H9 (cell line): ENCODE measurements at regions not wholly inside any gene's neighbourhood (a gene's known extent, or its start where the extent isn't known, plus 50 kb on each side); places are given as distances from the start of the nearest gene placed in this dataset.

Source experiments
- DNase-seq: peaks from one replicate; pipeline ENCODE4 v3.0.0-alpha.2; 2017
- H2AFZ ChIP-seq: one replicate; pipeline ENCODE4 v1.6.1; 2013; ENCODE audit warnings: mild to moderate bottlenecking, low read length, control low read depth, moderate library complexity
- H2AK5ac ChIP-seq: 2 replicates; pipeline ENCODE4 v1.6.1; 2013; ENCODE audit warnings: low read length, control low read depth, mixed read lengths; ENCODE audit not compliant: insufficient read length
- H2BK120ac ChIP-seq: one replicate; pipeline ENCODE4 v1.6.1; 2013; ENCODE audit warnings: low read depth, mild to moderate bottlenecking, low read length, control low read depth, inconsistent platforms; ENCODE audit not compliant: poor library complexity, severe bottlenecking
- H2BK12ac ChIP-seq: 2 replicates; pipeline ENCODE4 v1.6.1; 2013; ENCODE audit warnings: low read length, control low read depth, mixed read lengths, low read depth; ENCODE audit not compliant: insufficient read length
- H2BK15ac ChIP-seq: 2 replicates; pipeline ENCODE4 v1.6.1; 2013; ENCODE audit warnings: low read depth, low read length, control low read depth
- H2BK20ac ChIP-seq: one replicate; pipeline ENCODE4 v1.6.1; 2013; ENCODE audit warnings: low read depth, mild to moderate bottlenecking, low read length, control low read depth, inconsistent platforms; ENCODE audit not compliant: poor library complexity, severe bottlenecking
- H2BK5ac ChIP-seq: 2 replicates; pipeline ENCODE4 v1.6.1; 2013; ENCODE audit warnings: low read length, control low read depth, mixed read lengths; ENCODE audit not compliant: insufficient read length
- H3K14ac ChIP-seq: 2 replicates; pipeline ENCODE4 v1.6.1; 2013; ENCODE audit warnings: low read length, control low read depth; ENCODE audit not compliant: insufficient read depth
- H3K18ac ChIP-seq: 2 replicates; pipeline ENCODE4 v1.6.1; 2013; ENCODE audit warnings: low read depth, mild to moderate bottlenecking, mixed read lengths, low read length, control low read depth; ENCODE audit not compliant: insufficient read length
- H3K23ac ChIP-seq: 2 replicates; pipeline ENCODE4 v1.6.1; 2013; ENCODE audit warnings: low read length, control low read depth, mixed read lengths, low read depth; ENCODE audit not compliant: insufficient read length
- H3K23me2 ChIP-seq: 2 replicates; pipeline ENCODE4 v1.6.1; 2013; ENCODE audit warnings: low read depth, mild to moderate bottlenecking, mixed read lengths, low read length, control low read depth; ENCODE audit not compliant: insufficient read length, poor library complexity, severe bottlenecking
- H3K27ac ChIP-seq: 2 replicates; pipeline ENCODE4 v1.5.1; 2013; ENCODE audit warnings: low read length, control low read depth, mixed read lengths, low read depth; ENCODE audit not compliant: insufficient read length
- H3K27me3 ChIP-seq: 2 replicates; pipeline ENCODE4 v1.6.1; 2013; ENCODE audit warnings: low read length, control low read depth, inconsistent platforms; ENCODE audit not compliant: insufficient read depth
- H3K4ac ChIP-seq: 2 replicates; pipeline ENCODE4 v1.6.1; 2013; ENCODE audit warnings: low read depth, mild to moderate bottlenecking, control low read depth, inconsistent platforms, low read length, moderate library complexity
- H3K4me1 ChIP-seq: 2 replicates; pipeline ENCODE4 v1.6.1; 2013; ENCODE audit warnings: low read length, control low read depth, inconsistent platforms; ENCODE audit not compliant: insufficient read depth
- H3K4me2 ChIP-seq: 2 replicates; pipeline ENCODE4 v1.6.1; 2013; ENCODE audit warnings: low read length, control low read depth, mixed read lengths; ENCODE audit not compliant: insufficient read length, insufficient read depth
- H3K56ac ChIP-seq: 2 replicates; pipeline ENCODE4 v1.6.1; 2013; ENCODE audit warnings: low read depth, mild to moderate bottlenecking, mixed read lengths, low read length, control low read depth; ENCODE audit not compliant: insufficient read length
- H3K79me1 ChIP-seq: 2 replicates; pipeline ENCODE4 v1.6.1; 2013; ENCODE audit warnings: low read depth, mild to moderate bottlenecking, moderate library complexity, low read length, control low read depth, inconsistent platforms; ENCODE audit not compliant: insufficient read depth, poor library complexity, severe bottlenecking
- H3K79me2 ChIP-seq: 2 replicates; pipeline ENCODE4 v1.6.1; 2013; ENCODE audit warnings: low read length, control low read depth, inconsistent platforms; ENCODE audit not compliant: insufficient read depth
- H3K9ac ChIP-seq: 2 replicates; pipeline ENCODE4 v1.6.1; 2013; ENCODE audit warnings: low read length, control low read depth, mixed read lengths; ENCODE audit not compliant: insufficient read length; ENCODE audit errors: extremely low read depth
- H3K9me3 ChIP-seq: one replicate; pipeline ENCODE4 v1.6.1; 2013; ENCODE audit warnings: low read depth, low read length, inconsistent platforms; ENCODE audit not compliant: control insufficient read depth
- H3T11ph ChIP-seq: one replicate; pipeline ENCODE4 v1.6.1; 2013; ENCODE audit warnings: mild to moderate bottlenecking, low read length, control low read depth, inconsistent platforms
- H4K20me1 ChIP-seq: one replicate; pipeline ENCODE4 v1.6.1; 2013; ENCODE audit not compliant: control insufficient read depth, insufficient read length, insufficient read depth
- H4K5ac ChIP-seq: 2 replicates; pipeline ENCODE4 v1.6.1; 2013; ENCODE audit warnings: low read depth, mild to moderate bottlenecking, mixed read lengths, low read length, control low read depth; ENCODE audit not compliant: insufficient read length
- H4K8ac ChIP-seq: replicated peaks from 2 replicates; pipeline ENCODE4 v1.6.1; 2013; ENCODE audit warnings: low read length, control low read depth, mixed read lengths, low read depth; ENCODE audit not compliant: insufficient read length
- H4K91ac ChIP-seq: 2 replicates; pipeline ENCODE4 v1.6.1; 2013; ENCODE audit warnings: low read depth, mild to moderate bottlenecking, moderate library complexity, mixed read lengths, low read length, control low read depth; ENCODE audit not compliant: insufficient read length
- H3K27ac Mint-ChIP-seq, 3 experiments: 2 replicates in 2 of 3; 3 replicates in 1 of 3; pipeline ENCODE4 v1.8.0; 2020 to 2021; ENCODE audit warnings: mixed read lengths in 3 of 3, mild to moderate bottlenecking in 1 of 3, moderate library complexity in 1 of 3
- H3K27me3 Mint-ChIP-seq: 2 replicates; pipeline ENCODE4 v1.8.0; 2021; ENCODE audit warnings: low read depth, mild to moderate bottlenecking, moderate library complexity, mixed read lengths
- H3K36me3 Mint-ChIP-seq, 3 experiments: 2 replicates in 2 of 3; 3 replicates in 1 of 3; pipeline ENCODE4 v1.8.0; 2020 to 2021; ENCODE audit warnings: low read depth in 3 of 3, mixed read lengths in 3 of 3; ENCODE audit not compliant: insufficient read depth in 1 of 3
- H3K4me1 Mint-ChIP-seq, 2 experiments: 2 replicates each; pipeline ENCODE4 v1.8.0; 2020; ENCODE audit warnings: mixed read lengths in 2 of 2
- H3K4me3 Mint-ChIP-seq, 2 experiments: 2 replicates in 1 of 2; 3 replicates in 1 of 2; pipeline ENCODE4 v1.8.0; 2020 to 2021; ENCODE audit warnings: mild to moderate bottlenecking in 2 of 2, mixed read lengths in 2 of 2, moderate library complexity in 1 of 2
- H3K9me3 Mint-ChIP-seq, 2 experiments: 2 replicates in 1 of 2; 3 replicates in 1 of 2; pipeline ENCODE4 v1.8.0; 2020; ENCODE audit warnings: mild to moderate bottlenecking in 2 of 2, mixed read lengths in 2 of 2, moderate library complexity in 1 of 2
- WGBS: extraction: QIAGEN DNeasy Blood & Tissue Kit; methylation state at CpG from one replicate; pipeline ENCODE4 v1.1.7; 2013; ENCODE audit warnings: missing lambda C conversion rate, low lambda C conversion rate, mixed read lengths; ENCODE audit not compliant: insufficient read length; ENCODE audit errors: extremely low coverage; 5-methylcytosine and 5-hydroxymethylcytosine counted together
- TF ChIP-seq, protein P1 (sequence below): fragments of 200-600 bp; sonication (generic); conservative IDR thresholded peaks from 3 replicates; pipeline ENCODE4 v1.8.0; 2021; ENCODE audit warnings: antibody characterized with exemption, mild to moderate bottlenecking

DNA sequence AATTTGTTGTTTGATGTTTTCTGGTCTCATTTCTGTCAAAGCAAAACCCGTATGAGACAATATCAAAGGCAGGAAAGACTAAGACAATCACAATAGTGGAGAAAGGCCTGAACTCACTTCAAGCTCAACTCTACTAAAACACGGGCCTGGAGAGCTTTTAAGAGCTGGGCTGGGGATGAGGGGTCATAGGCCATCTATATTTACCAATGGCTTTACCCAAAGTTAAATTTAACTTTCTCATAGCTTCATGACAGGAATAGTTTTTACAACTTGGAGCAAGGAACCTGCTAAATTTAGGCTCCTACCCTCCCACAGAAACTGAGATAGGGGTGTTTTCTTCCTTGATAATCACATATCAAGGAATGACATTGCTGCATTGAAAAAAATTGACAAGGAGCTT lies 223.4 kb upstream of the CHORDC1 start:
- no CpG with 5 or more reads among the region's 2 CpGs for WGBS
- H3K9me3 Mint-ChIP-seq: no peaks in the 10 kb centered on the region

More for the DNA sequence above, 223.4 kb upstream of the CHORDC1 start:
- no peak overlapping the region for H3K27ac ChIP-seq
- H3K23ac ChIP-seq: no peak overlapping the region
- no peak overlapping the region for H3K4me3 Mint-ChIP-seq
- no peak overlapping the region for H3K4me2 ChIP-seq
- H4K20me1 ChIP-seq: no peaks in the 10 kb centered on the region
- H3K14ac ChIP-seq: no peak overlapping the region
- H3K27ac Mint-ChIP-seq: no peak overlapping the region; a peak in 1 of 7 replicates
- H4K91ac ChIP-seq: no peak overlapping the region
- H3K4me1 Mint-ChIP-seq: no peaks in the 10 kb centered on the region
- TF ChIP-seq, protein P1, sequence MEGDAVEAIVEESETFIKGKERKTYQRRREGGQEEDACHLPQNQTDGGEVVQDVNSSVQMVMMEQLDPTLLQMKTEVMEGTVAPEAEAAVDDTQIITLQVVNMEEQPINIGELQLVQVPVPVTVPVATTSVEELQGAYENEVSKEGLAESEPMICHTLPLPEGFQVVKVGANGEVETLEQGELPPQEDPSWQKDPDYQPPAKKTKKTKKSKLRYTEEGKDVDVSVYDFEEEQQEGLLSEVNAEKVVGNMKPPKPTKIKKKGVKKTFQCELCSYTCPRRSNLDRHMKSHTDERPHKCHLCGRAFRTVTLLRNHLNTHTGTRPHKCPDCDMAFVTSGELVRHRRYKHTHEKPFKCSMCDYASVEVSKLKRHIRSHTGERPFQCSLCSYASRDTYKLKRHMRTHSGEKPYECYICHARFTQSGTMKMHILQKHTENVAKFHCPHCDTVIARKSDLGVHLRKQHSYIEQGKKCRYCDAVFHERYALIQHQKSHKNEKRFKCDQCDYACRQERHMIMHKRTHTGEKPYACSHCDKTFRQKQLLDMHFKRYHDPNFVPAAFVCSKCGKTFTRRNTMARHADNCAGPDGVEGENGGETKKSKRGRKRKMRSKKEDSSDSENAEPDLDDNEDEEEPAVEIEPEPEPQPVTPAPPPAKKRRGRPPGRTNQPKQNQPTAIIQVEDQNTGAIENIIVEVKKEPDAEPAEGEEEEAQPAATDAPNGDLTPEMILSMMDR: no peak
- H3K4me1 ChIP-seq: no peaks in the 10 kb centered on the region
- no peak overlapping the region for H4K5ac ChIP-seq
- no peak overlapping the region for H4K8ac ChIP-seq
- no peak overlapping the region for H3T11ph ChIP-seq
- DNase-seq: no peak
- H3K27me3 ChIP-seq: no peaks in the 10 kb centered on the region
- H3K9me3 ChIP-seq: no peaks in the 10 kb centered on the region
- H3K18ac ChIP-seq: no peak overlapping the region
- no peaks in the 10 kb centered on the region for H3K36me3 Mint-ChIP-seq
- H3K79me1 ChIP-seq: no peaks in the 10 kb centered on the region
- no peaks in the 10 kb centered on the region for H3K27me3 Mint-ChIP-seq
- H3K23me2 ChIP-seq: no peaks in the 10 kb centered on the region
- H3K79me2 ChIP-seq: no peaks in the 10 kb centered on the region
- H3K56ac ChIP-seq: no peak overlapping the region
- H2AK5ac ChIP-seq: no peak overlapping the region
- H2BK120ac ChIP-seq: no peak overlapping the region
- H3K4ac ChIP-seq: no peak overlapping the region
- H2BK15ac ChIP-seq: no peak overlapping the region
- H2BK5ac ChIP-seq: no peak overlapping the region
- H2BK12ac ChIP-seq: no peak overlapping the region
- no peak overlapping the region for H3K9ac ChIP-seq
- no peak overlapping the region for H2BK20ac ChIP-seq
- H2AFZ ChIP-seq: no peak overlapping the region
